ENCODE measurements at regions not wholly inside any gene's neighbourhood (a gene's known extent, or its start where the extent isn't known, plus 50 kb on each side); places are given as distances from the start of the nearest gene placed in this dataset.

DNA sequence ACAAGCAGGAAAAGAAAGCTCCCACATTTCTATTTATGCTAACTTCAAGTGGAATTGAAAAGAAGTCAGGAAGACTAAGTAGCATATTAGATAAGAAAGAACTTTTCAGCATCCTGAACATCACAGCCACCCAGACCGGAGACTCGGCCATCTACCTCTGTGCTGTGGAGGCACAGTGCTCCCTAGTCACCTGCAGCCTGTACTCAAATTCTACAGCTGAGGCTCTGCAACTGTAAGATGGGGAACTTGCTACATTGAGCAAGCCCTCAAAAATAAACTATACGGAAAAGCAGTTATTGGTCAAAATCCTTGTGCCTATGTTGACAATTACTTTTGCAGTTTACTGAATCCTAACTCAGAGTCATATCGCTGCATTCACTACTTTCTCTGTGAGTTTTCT lies 361.9 kb downstream of the DAD1 start:
- TF ChIP-seq POLR2A (IDR thresholded peaks at IDR 0.05) = no peak
- TF ChIP-seq, protein P1, sequence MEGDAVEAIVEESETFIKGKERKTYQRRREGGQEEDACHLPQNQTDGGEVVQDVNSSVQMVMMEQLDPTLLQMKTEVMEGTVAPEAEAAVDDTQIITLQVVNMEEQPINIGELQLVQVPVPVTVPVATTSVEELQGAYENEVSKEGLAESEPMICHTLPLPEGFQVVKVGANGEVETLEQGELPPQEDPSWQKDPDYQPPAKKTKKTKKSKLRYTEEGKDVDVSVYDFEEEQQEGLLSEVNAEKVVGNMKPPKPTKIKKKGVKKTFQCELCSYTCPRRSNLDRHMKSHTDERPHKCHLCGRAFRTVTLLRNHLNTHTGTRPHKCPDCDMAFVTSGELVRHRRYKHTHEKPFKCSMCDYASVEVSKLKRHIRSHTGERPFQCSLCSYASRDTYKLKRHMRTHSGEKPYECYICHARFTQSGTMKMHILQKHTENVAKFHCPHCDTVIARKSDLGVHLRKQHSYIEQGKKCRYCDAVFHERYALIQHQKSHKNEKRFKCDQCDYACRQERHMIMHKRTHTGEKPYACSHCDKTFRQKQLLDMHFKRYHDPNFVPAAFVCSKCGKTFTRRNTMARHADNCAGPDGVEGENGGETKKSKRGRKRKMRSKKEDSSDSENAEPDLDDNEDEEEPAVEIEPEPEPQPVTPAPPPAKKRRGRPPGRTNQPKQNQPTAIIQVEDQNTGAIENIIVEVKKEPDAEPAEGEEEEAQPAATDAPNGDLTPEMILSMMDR (IDR thresholded peaks at IDR 0.05) = no peak
